NT2/D1 (cell line): ENCODE measurements at regions not wholly inside any gene's neighbourhood (a gene's known extent, or its start where the extent isn't known, plus 50 kb on each side); places are given as distances from the start of the nearest gene placed in this dataset.
"Not testable (repeated sequence)": the region's sequence is repeated elsewhere in the genome, so short reads cannot be mapped to it uniquely, and the experiment has no call there.

Experiments
- DNase-seq: peaks from one replicate; pipeline ENCODE4 v3.0.0-alpha.2; 2011; ENCODE audit warnings: low read depth, low spot score
- H3K27me3 ChIP-seq: 2 replicates; pipeline ENCODE4 v1.6.0; 2011; ENCODE audit warnings: mild to moderate bottlenecking; ENCODE audit not compliant: insufficient read length, insufficient read depth
- H3K36me3 ChIP-seq: 2 replicates; pipeline ENCODE4 v1.6.1; 2011; ENCODE audit warnings: mild to moderate bottlenecking, low read length, mixed read lengths; ENCODE audit not compliant: insufficient read depth, insufficient read length
- H3K4me1 ChIP-seq: 2 replicates; pipeline ENCODE4 v1.5.1; 2011; ENCODE audit not compliant: insufficient read depth, insufficient read length
- H3K4me3 ChIP-seq: 2 replicates; pipeline ENCODE4 v1.5.1; 2011; ENCODE audit warnings: low read depth; ENCODE audit not compliant: insufficient read length
- H3K9ac ChIP-seq: 2 replicates; pipeline ENCODE4 v1.6.0; 2011; ENCODE audit warnings: low read depth; ENCODE audit not compliant: insufficient read length
- H3K9me3 ChIP-seq: 2 replicates; pipeline ENCODE4 v1.5.1; 2011; ENCODE audit warnings: mild to moderate bottlenecking, low read length; ENCODE audit not compliant: insufficient read depth
- SUZ12 ChIP-seq: IDR thresholded peaks from 2 replicates; pipeline ENCODE4 v1.6.1; 2011; ENCODE audit not compliant: insufficient read length, insufficient read depth; ENCODE audit errors: extremely low read depth
- YY1 ChIP-seq: IDR thresholded peaks from 2 replicates; pipeline ENCODE4 v1.6.1; 2011; ENCODE audit not compliant: insufficient read length, insufficient read depth
- ZNF274 ChIP-seq: IDR thresholded peaks from 2 replicates; pipeline ENCODE4 v1.6.1; 2011; ENCODE audit warnings: mild to moderate bottlenecking, low read depth, low read length

DNA sequence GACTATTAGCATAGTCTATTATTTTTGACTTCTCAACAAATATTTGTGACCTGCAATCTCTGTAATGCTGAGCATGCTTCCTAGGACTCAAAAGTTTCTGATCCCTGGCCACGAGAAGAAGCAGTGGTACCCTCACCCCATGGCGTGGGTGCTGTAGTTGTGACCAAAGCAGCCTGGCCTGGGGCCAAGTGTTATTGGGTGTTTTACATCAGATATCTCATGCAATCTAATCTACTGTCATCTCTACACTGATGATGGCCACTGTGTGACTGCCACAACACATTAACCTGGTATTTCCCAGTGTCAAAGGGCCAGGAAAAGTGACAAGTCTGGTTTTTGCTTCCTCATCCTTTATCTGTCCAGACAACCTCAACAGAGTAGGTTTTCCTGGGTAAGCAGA lies 80.8 kb upstream of the WIPF1 start:
- H3K4me1 ChIP-seq = no peaks in the 10 kb centered on the region
- peaks cover 40% of the 10 kb centered on the region for H3K36me3 ChIP-seq
- no peak overlapping the region for H3K4me3 ChIP-seq
- peaks cover 2% of the 10 kb centered on the region for H3K9me3 ChIP-seq
- H3K27me3 ChIP-seq = no peaks in the 10 kb centered on the region
- no peak overlapping the region for H3K9ac ChIP-seq
- no peak for TF ChIP-seq SUZ12
- TF ChIP-seq YY1 = no peak
- no peak for TF ChIP-seq ZNF274
- no peak for DNase-seq

GRCh38 chr2:174675615-174676014 lies 78.0 kb upstream of the WIPF1 start:
- H3K4me1 ChIP-seq = no peaks in the 10 kb centered on the region
- H3K36me3 ChIP-seq = peaks cover 44% of the 10 kb centered on the region
- no peaks in the 10 kb centered on the region for H3K27me3 ChIP-seq
- TF ChIP-seq ZNF274 = no peak
- TF ChIP-seq SUZ12 = no peak
- no peak for TF ChIP-seq YY1
- H3K4me3 ChIP-seq = no peak overlapping the region
- no peak overlapping the region for H3K9ac ChIP-seq
- DNase-seq = no peak
- peaks cover 21% of the 10 kb centered on the region for H3K9me3 ChIP-seq

GRCh38 chr2:174673876-174674275 lies 76.3 kb upstream of the WIPF1 start:
- TF ChIP-seq SUZ12 (no peak), YY1 (no peak), ZNF274 (no peak)
- DNase-seq = no peak
- H3K27me3 ChIP-seq = no peaks in the 10 kb centered on the region
- H3K4me1 ChIP-seq = no peaks in the 10 kb centered on the region
- no peak overlapping the region for H3K4me3 ChIP-seq
- H3K9me3 ChIP-seq = peaks cover 21% of the 10 kb centered on the region
- H3K36me3 ChIP-seq = peaks cover 32% of the 10 kb centered on the region
- no peak overlapping the region for H3K9ac ChIP-seq

GRCh38 chr2:174673440-174673839 lies 75.8 kb upstream of the WIPF1 start:
- H3K36me3 ChIP-seq = peaks cover 32% of the 10 kb centered on the region
- no peak overlapping the region for H3K9ac ChIP-seq
- no peaks in the 10 kb centered on the region for H3K27me3 ChIP-seq
- peaks cover 4% of the 10 kb centered on the region for H3K4me1 ChIP-seq
- no peak for DNase-seq
- TF ChIP-seq SUZ12 = no peak
- no peak for TF ChIP-seq YY1
- TF ChIP-seq ZNF274 = no peak
- no peak overlapping the region for H3K4me3 ChIP-seq
- H3K9me3 ChIP-seq = peaks cover 21% of the 10 kb centered on the region

GRCh38 chr2:174671532-174671931 lies 73.9 kb upstream of the WIPF1 start:
- H3K36me3 ChIP-seq = peaks cover 28% of the 10 kb centered on the region
- not testable (repeated sequence) for H3K9ac ChIP-seq, H3K4me3 ChIP-seq, DNase-seq, H3K27me3 ChIP-seq, H3K4me1 ChIP-seq
- H3K9me3 ChIP-seq = peaks cover 21% of the 10 kb centered on the region

DNA sequence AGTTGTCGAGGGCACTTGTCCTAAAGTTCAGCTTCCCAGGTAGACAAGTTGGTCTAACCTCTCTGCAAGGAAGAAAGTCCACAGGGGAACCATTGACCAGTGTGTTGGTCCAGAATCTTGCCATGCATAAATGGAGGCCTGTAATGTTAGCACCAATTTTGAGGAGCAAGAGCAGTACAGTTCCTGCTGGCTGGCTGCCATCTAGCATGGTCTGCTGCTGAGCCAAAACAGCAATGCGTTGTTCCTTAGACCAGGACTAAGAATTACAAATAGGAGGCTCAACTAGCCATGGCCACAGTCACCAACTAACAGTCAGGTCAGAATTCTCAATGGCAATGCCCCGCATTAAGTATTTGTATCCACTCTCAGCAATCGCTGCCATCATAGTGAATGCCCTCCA lies 72.8 kb upstream of the WIPF1 start:
- H3K4me3 ChIP-seq = no peak overlapping the region
- H3K4me1 ChIP-seq = peaks cover 9% of the 10 kb centered on the region
- TF ChIP-seq SUZ12 = no peak
- no peak for TF ChIP-seq YY1
- TF ChIP-seq ZNF274 = no peak
- no peak for DNase-seq
- H3K36me3 ChIP-seq = peaks cover 23% of the 10 kb centered on the region
- no peak overlapping the region for H3K9ac ChIP-seq
- H3K27me3 ChIP-seq = no peaks in the 10 kb centered on the region
- peaks cover 21% of the 10 kb centered on the region for H3K9me3 ChIP-seq

- no peak for TF ChIP-seq YY1
- no peak for TF ChIP-seq ZNF274
- no peak for TF ChIP-seq SUZ12
- Histone ChIP-seq H3K27me3 (no peaks in the 10 kb centered on the region), H3K4me3 (no peak overlapping the region), H3K4me1 (peaks cover 9% of the 10 kb centered on the region), H3K9me3 (peaks cover 21% of the 10 kb centered on the region), H3K36me3 (peaks cover 16% of the 10 kb centered on the region), H3K9ac (no peak overlapping the region)
- DNase-seq = no peak
Measured at GRCh38 chr2:174669336-174669735, 71.7 kb upstream of the WIPF1 start.

GRCh38 chr2:174668075-174668474 lies 70.5 kb upstream of the WIPF1 start:
- no peak for DNase-seq
- peaks cover 15% of the 10 kb centered on the region for H3K9me3 ChIP-seq
- H3K36me3 ChIP-seq = peaks cover 7% of the 10 kb centered on the region
- peaks cover 9% of the 10 kb centered on the region for H3K4me1 ChIP-seq
- H3K27me3 ChIP-seq = no peaks in the 10 kb centered on the region
- no peak for TF ChIP-seq SUZ12
- TF ChIP-seq ZNF274 = no peak
- TF ChIP-seq YY1 = no peak
- no peak overlapping the region for H3K9ac ChIP-seq
- no peak overlapping the region for H3K4me3 ChIP-seq
